CD14-positive monocyte (primary cell): ENCODE measurements at regions not wholly inside any gene's neighbourhood (a gene's known extent, or its start where the extent isn't known, plus 50 kb on each side); places are given as distances from the start of the nearest gene placed in this dataset.
A peak's percentile ranks its signal among the peaks of the same experiment; 100 is the strongest.

Source experiments
- DNase-seq, 3 donors: peaks; one replicate each; pipeline ENCODE4 v3.0.0-alpha.2; 2011 to 2022
- H2AFZ ChIP-seq: 2 replicates; pipeline ENCODE4 v1.6.0; 2012; ENCODE audit warnings: mild to moderate bottlenecking, low read depth, low read length, inconsistent platforms; ENCODE audit not compliant: insufficient read depth, poor library complexity, severe bottlenecking
- H3K27ac ChIP-seq, 2 donors: 1 replicate in 1 of 2; 2 replicates in 1 of 2; pipeline ENCODE4 v1.5.1; 2012 to 2013; ENCODE audit warnings: low read length in 2 of 2, control low read depth in 1 of 2, inconsistent platforms in 1 of 2, low read depth in 1 of 2, mild to moderate bottlenecking in 1 of 2
- H3K27me3 ChIP-seq, 2 donors: one replicate each; pipeline versions ENCODE4 v1.6.0 to v1.6.1; 2011 to 2013; ENCODE audit warnings: low read length in 2 of 2; ENCODE audit not compliant: control insufficient read depth in 2 of 2, insufficient read depth in 2 of 2
- H3K36me3 ChIP-seq, 2 donors: replicated peaks in 1 of 2; 1 replicate in 1 of 2; 2 replicates in 1 of 2; pipeline versions ENCODE4 v1.5.1 to v1.6.1; 2012 to 2013; ENCODE audit warnings: low read length in 2 of 2, control low read depth in 1 of 2, inconsistent platforms in 1 of 2, mild to moderate bottlenecking in 1 of 2; ENCODE audit not compliant: insufficient read depth in 2 of 2, control insufficient read depth in 1 of 2
- H3K4me1 ChIP-seq, 2 donors: 1 replicate in 1 of 2; 2 replicates in 1 of 2; pipeline versions ENCODE4 v1.5.1 to v1.6.1; 2012 to 2013; ENCODE audit warnings: low read length in 2 of 2, control low read depth in 1 of 2, inconsistent platforms in 1 of 2, mild to moderate bottlenecking in 1 of 2, moderate library complexity in 1 of 2; ENCODE audit not compliant: insufficient read depth in 2 of 2, control insufficient read depth in 1 of 2
- H3K4me2 ChIP-seq: replicated peaks from 2 replicates; pipeline ENCODE3; 2012; ENCODE audit warnings: low read length, moderate library complexity, mild to moderate bottlenecking; ENCODE audit not compliant: poor library complexity, severe bottlenecking; ENCODE audit errors: extremely low read depth
- H3K4me3 ChIP-seq, 3 experiments: fragments of 200-600 bp in 1 of 3; sonication (generic) in 1 of 3; replicated peaks in 1 of 3; 1 replicate in 2 of 3; 2 replicates in 1 of 3; pipeline ENCODE4 v1.5.1; 2011 to 2013; ENCODE audit warnings: low read length in 3 of 3, mild to moderate bottlenecking in 3 of 3, control low read depth in 2 of 3, low read depth in 2 of 3, inconsistent platforms in 1 of 3, moderate library complexity in 1 of 3
- H3K79me2 ChIP-seq: 2 replicates; pipeline ENCODE4 v1.6.0; 2012; ENCODE audit warnings: mild to moderate bottlenecking, control low read depth, inconsistent platforms, low read length, moderate library complexity; ENCODE audit not compliant: insufficient read depth
- H3K9ac ChIP-seq: 2 replicates; pipeline ENCODE4 v1.6.0; 2017; ENCODE audit warnings: low read length, mild to moderate bottlenecking; ENCODE audit not compliant: insufficient read depth, poor library complexity, severe bottlenecking
- H3K9me3 ChIP-seq, 2 donors: replicated peaks in 1 of 2; 1 replicate in 1 of 2; 2 replicates in 1 of 2; pipeline versions ENCODE4 v1.5.1 to v1.6.1; 2012 to 2013; ENCODE audit warnings: low read length in 2 of 2, control low read depth in 1 of 2; ENCODE audit not compliant: control insufficient read depth in 1 of 2, insufficient read depth in 1 of 2
- H4K20me1 ChIP-seq: 2 replicates; pipeline ENCODE4 v1.6.0; 2012; ENCODE audit warnings: mild to moderate bottlenecking, low read length, control low read depth, moderate library complexity; ENCODE audit not compliant: insufficient read depth
- H3K27ac Mint-ChIP-seq, 7 donors: one replicate each; pipeline ENCODE4 v1.8.0; 2020; ENCODE audit warnings: mild to moderate bottlenecking in 7 of 7, mixed read lengths in 7 of 7, moderate library complexity in 6 of 7, inconsistent platforms in 2 of 7
- H3K27me3 Mint-ChIP-seq, 3 donors: one replicate each; pipeline ENCODE4 v1.8.0; 2021 to 2022; ENCODE audit warnings: low read depth in 3 of 3, mild to moderate bottlenecking in 3 of 3, mixed read lengths in 3 of 3, moderate library complexity in 3 of 3, inconsistent platforms in 1 of 3
- H3K36me3 Mint-ChIP-seq, 2 donors: one replicate each; pipeline ENCODE4 v1.8.0; 2020; ENCODE audit warnings: mixed read lengths in 2 of 2, inconsistent platforms in 1 of 2, mild to moderate bottlenecking in 1 of 2
- H3K4me1 Mint-ChIP-seq: one replicate; pipeline ENCODE4 v1.8.0; 2020; ENCODE audit warnings: mild to moderate bottlenecking, mixed read lengths
- H3K4me3 Mint-ChIP-seq, 2 donors: one replicate each; pipeline ENCODE4 v1.8.0; 2020; ENCODE audit warnings: mild to moderate bottlenecking in 2 of 2, mixed read lengths in 2 of 2, moderate library complexity in 1 of 2
- H3K9me3 Mint-ChIP-seq, 7 donors: one replicate each; pipeline ENCODE4 v1.8.0; 2020 to 2022; ENCODE audit warnings: mixed read lengths in 7 of 7, mild to moderate bottlenecking in 6 of 7, moderate library complexity in 6 of 7, inconsistent platforms in 2 of 7
- WGBS: methylation state at CpG from one replicate; pipeline ENCODE4 v1.1.5; 2013; ENCODE audit warnings: missing lambda C conversion rate; ENCODE audit not compliant: insufficient coverage; 5-methylcytosine and 5-hydroxymethylcytosine counted together
- intact Hi-C, 2 donors: fragments of 100-400 bp; cut with micrococcal nuclease; formaldehyde crosslinking; loops; one replicate each; pipeline versions ENCODE4 v1.15.0 to v1.15.1; 2023
- TF ChIP-seq, protein P1 (sequence below): fragments of 200-600 bp; IDR thresholded peaks from one replicate; pipeline ENCODE4 v1.8.0; 2022; ENCODE audit warnings: antibody characterized with exemption, mild to moderate bottlenecking

DNA sequence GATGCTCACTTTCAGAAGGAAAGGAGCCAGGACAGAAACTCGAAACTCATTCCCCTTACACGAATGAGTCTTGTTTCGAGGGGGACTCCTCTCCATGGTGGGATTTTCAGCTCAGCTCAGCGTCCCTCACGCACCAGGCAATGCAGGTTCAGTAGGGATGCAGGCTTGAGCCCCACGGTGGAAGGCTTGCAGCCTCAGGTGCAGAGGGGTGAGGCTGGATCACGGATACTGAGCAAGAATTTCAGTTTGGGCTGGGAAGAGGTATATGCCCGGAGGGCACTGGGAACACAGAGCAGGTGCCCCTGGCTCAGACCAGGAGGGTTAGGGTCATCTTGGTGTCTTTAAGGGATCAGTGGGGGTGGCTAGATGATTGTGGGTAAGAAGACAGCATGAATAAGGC, 344.9 kb upstream of the TNRC6C start:
- no peak overlapping the region for H3K4me2 ChIP-seq
- peaks cover 0 to 2% (median 0%) of the 10 kb centered on the region in 7 donors for H3K9me3 Mint-ChIP-seq
- H3K27ac ChIP-seq = no peak overlapping the region
- no peaks in the 10 kb centered on the region for H4K20me1 ChIP-seq
- peak overlapping the region in 1 of 7 donors; percentile 11 for H3K27ac Mint-ChIP-seq
- H3K4me1 ChIP-seq = peaks cover 22 to 23% of the 10 kb centered on the region in 2 donors
- H3K4me1 Mint-ChIP-seq = peaks cover 29% of the 10 kb centered on the region
- 100% methylated on average over 6 of the region's 8 CpGs for WGBS
- intact Hi-C loops = no loop called here
- H3K4me3 ChIP-seq = no peak overlapping the region
- H3K36me3 Mint-ChIP-seq = no peaks in the 10 kb centered on the region
- H3K4me3 Mint-ChIP-seq = no peak overlapping the region
- peaks cover 3 to 10% (median 8%) of the 10 kb centered on the region in 3 donors for H3K27me3 Mint-ChIP-seq
- no peak overlapping the region for H2AFZ ChIP-seq
- no peak for DNase-seq
- H3K36me3 ChIP-seq = no peaks in the 10 kb centered on the region
- H3K79me2 ChIP-seq = no peaks in the 10 kb centered on the region
- no peak overlapping the region for H3K9ac ChIP-seq
- no peaks in the 10 kb centered on the region for H3K27me3 ChIP-seq
- no peaks in the 10 kb centered on the region for H3K9me3 ChIP-seq
- TF ChIP-seq, protein P1, sequence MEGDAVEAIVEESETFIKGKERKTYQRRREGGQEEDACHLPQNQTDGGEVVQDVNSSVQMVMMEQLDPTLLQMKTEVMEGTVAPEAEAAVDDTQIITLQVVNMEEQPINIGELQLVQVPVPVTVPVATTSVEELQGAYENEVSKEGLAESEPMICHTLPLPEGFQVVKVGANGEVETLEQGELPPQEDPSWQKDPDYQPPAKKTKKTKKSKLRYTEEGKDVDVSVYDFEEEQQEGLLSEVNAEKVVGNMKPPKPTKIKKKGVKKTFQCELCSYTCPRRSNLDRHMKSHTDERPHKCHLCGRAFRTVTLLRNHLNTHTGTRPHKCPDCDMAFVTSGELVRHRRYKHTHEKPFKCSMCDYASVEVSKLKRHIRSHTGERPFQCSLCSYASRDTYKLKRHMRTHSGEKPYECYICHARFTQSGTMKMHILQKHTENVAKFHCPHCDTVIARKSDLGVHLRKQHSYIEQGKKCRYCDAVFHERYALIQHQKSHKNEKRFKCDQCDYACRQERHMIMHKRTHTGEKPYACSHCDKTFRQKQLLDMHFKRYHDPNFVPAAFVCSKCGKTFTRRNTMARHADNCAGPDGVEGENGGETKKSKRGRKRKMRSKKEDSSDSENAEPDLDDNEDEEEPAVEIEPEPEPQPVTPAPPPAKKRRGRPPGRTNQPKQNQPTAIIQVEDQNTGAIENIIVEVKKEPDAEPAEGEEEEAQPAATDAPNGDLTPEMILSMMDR = no peak

DNA sequence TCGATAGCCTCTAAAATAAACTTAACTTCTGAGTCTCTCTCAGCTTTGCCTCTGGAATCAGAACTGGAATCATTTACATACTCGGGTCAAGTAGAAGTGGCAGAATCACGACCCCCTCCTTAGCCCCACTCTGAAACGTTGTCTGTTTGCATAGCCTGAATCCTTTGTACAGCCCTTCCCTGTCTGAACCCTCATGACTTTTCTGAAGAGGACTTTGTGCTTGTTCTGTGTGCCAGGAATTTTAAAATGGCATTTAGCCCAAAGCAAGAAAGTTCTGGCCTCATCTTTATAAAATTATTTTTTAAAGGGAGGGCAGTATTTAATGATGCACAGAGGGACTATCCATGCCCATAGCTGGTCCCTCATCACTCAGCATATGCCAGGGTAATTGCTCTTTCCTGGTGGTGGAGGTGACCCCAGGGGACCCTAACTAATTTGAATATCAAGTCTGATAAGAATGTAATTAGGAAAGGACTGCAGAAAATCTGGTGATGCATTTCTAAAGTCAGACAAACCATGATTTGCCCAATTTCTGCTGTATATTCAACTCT, 342.7 kb upstream of the TNRC6C start:
- intact Hi-C loops = no loop called here
- H3K79me2 ChIP-seq = no peaks in the 10 kb centered on the region
- H3K4me3 Mint-ChIP-seq = no peak overlapping the region

More for the DNA sequence above, 342.7 kb upstream of the TNRC6C start:
- no peaks in the 10 kb centered on the region for H4K20me1 ChIP-seq
- no peak overlapping the region for H3K9ac ChIP-seq
- H3K4me1 Mint-ChIP-seq = peaks cover 19% of the 10 kb centered on the region
- H3K9me3 Mint-ChIP-seq = peaks cover 0 to 7% (median 3%) of the 10 kb centered on the region in 7 donors
- no CpG with 5 or more reads among the region's 4 CpGs for WGBS
- H3K4me2 ChIP-seq = no peak overlapping the region
- H3K36me3 Mint-ChIP-seq = no peaks in the 10 kb centered on the region
- H2AFZ ChIP-seq = no peak overlapping the region
- TF ChIP-seq, protein P1 = no peak
- no peak overlapping the region for H3K4me3 ChIP-seq
- peaks cover 3 to 12% (median 8%) of the 10 kb centered on the region in 3 donors for H3K27me3 Mint-ChIP-seq
- no peak for DNase-seq
- no peak overlapping the region for H3K27ac ChIP-seq
- no peaks in the 10 kb centered on the region for H3K27me3 ChIP-seq
- H3K4me1 ChIP-seq = peaks cover 14 to 16% of the 10 kb centered on the region in 2 donors
- no peak overlapping the region for H3K27ac Mint-ChIP-seq
- no peaks in the 10 kb centered on the region for H3K9me3 ChIP-seq
- no peaks in the 10 kb centered on the region for H3K36me3 ChIP-seq
